ENCODE measurements at regions not wholly inside any gene's neighbourhood (a gene's known extent, or its start where the extent isn't known, plus 50 kb on each side); places are given as distances from the start of the nearest gene placed in this dataset.

DNA sequence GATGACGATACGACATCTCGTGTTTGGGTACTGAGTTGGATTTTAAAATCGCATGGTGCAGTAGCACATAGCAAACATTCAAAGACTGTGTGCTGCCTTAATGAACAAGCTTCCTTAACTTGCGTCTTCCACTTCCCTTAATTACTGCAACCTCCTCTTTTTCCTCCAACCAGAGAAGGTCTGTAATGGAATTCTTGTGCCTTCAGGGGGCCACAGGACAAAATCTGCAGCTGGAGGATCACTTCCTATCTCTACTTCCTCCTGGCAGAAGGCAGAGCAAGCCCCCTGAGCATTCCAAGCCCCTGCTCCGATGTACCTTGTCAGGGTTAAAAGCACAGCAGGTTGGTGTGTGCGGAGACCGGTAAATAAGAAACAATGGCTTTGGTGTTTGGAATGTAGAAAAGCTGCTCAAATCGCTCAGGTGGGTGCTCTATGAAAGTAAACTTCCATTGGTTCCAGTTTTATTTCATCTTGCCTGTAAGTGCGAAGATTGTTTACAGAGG, 151.3 kb upstream of the UQCRFS1 start:
- TF ChIP-seq, protein P1, sequence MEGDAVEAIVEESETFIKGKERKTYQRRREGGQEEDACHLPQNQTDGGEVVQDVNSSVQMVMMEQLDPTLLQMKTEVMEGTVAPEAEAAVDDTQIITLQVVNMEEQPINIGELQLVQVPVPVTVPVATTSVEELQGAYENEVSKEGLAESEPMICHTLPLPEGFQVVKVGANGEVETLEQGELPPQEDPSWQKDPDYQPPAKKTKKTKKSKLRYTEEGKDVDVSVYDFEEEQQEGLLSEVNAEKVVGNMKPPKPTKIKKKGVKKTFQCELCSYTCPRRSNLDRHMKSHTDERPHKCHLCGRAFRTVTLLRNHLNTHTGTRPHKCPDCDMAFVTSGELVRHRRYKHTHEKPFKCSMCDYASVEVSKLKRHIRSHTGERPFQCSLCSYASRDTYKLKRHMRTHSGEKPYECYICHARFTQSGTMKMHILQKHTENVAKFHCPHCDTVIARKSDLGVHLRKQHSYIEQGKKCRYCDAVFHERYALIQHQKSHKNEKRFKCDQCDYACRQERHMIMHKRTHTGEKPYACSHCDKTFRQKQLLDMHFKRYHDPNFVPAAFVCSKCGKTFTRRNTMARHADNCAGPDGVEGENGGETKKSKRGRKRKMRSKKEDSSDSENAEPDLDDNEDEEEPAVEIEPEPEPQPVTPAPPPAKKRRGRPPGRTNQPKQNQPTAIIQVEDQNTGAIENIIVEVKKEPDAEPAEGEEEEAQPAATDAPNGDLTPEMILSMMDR (IDR thresholded peaks at IDR 0.05; ENCODE audit: low read depth, low read length), result no peak
- Histone ChIP-seq H3K9me3 (ENCODE audit: control insufficient read depth, insufficient read depth, low read length) (peaks cover 19% of the 10 kb centered on the region), H3K4me3 (ENCODE audit: low read depth, low read length) (no peak overlapping the region), H3K27me3 (ENCODE audit: control insufficient read depth, insufficient read depth, low read length) (no peaks in the 10 kb centered on the region), H3K27ac (ENCODE audit: low read depth, low read length) (no peak overlapping the region)
- no peak for DNase-seq (ENCODE audit: low read depth, low spot score)
- CTCF ChIA-PET, result no interaction called here
- POLR2A ChIA-PET, result no interaction called here

GRCh38 chr19:29364999-29365398, 152.0 kb upstream of the UQCRFS1 start:
- peaks cover 20% of the 10 kb centered on the region for H3K9me3 ChIP-seq (ENCODE audit: control insufficient read depth, insufficient read depth, low read length)
- no peak overlapping the region for H3K4me3 ChIP-seq (ENCODE audit: low read depth, low read length)
- no peak overlapping the region for H3K27ac ChIP-seq (ENCODE audit: low read depth, low read length)
- H3K27me3 ChIP-seq (ENCODE audit: control insufficient read depth, insufficient read depth, low read length), result no peaks in the 10 kb centered on the region
- ChIA-PET CTCF (no interaction called here), POLR2A (no interaction called here)
- TF ChIP-seq, protein P1 (IDR thresholded peaks at IDR 0.05; ENCODE audit: low read depth, low read length), result no peak
- no peak for DNase-seq (ENCODE audit: low read depth, low spot score)

DNA sequence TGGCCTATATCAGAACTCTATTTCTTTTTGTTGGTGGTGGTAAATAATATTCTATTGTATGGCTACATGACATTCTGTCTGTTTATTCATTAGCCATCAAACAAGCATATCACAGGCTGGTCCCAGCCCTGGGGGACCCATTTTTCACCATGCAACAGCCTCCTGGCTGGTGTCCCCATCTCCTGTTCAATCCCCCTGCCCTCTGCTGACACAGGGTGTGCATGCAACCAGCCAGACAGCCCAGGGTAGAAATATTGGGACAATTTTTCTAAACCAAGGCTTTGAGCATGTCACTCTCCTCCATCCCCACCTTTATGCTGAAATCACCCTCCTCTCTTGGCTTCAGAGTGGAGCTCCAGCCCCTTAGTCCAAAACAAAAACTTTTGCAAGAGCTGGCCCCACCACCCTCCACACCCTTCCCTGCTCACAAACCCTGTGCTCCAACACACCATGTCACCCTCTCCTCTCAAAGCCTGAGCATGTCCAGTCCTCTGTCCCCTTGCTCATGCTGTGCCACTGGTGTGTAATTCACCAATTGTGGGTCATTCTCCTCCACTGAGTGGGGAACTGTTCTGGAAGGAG, 153.0 kb upstream of the UQCRFS1 start:
- H3K27ac ChIP-seq (ENCODE audit: low read depth, low read length), result no peak overlapping the region
- H3K4me3 ChIP-seq (ENCODE audit: low read depth, low read length), result no peak overlapping the region
- H3K27me3 ChIP-seq (ENCODE audit: control insufficient read depth, insufficient read depth, low read length), result no peaks in the 10 kb centered on the region
- TF ChIP-seq, protein P1 (IDR thresholded peaks at IDR 0.05; ENCODE audit: low read depth, low read length), result no peak
- H3K9me3 ChIP-seq (ENCODE audit: control insufficient read depth, insufficient read depth, low read length), result peaks cover 26% of the 10 kb centered on the region
- ChIA-PET CTCF (no interaction called here), POLR2A (no interaction called here)
- no peak for DNase-seq (ENCODE audit: low read depth, low spot score)

DNA sequence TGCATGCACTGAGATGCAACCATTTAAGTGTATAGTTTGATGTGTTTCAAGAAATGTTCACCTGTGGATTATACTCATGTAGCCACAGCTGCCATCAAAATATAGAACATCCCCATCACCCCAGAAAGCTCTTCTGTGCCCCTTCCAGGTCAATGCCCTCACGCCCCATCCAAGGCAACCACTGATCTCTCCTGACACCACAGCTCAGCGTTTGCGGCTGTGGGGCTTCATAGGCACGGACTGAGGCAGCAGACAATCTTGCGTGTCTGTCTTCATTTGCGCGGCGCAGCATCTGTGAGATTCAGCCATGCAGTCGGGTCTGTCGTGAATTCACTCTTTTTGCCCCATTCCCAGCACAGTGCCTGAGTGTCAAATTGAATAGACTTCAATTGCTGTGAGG, 153.8 kb upstream of the UQCRFS1 start:
- Histone ChIP-seq H3K4me3 (ENCODE audit: low read depth, low read length) (no peak overlapping the region), H3K27ac (ENCODE audit: low read depth, low read length) (no peak overlapping the region), H3K27me3 (ENCODE audit: control insufficient read depth, insufficient read depth, low read length) (no peaks in the 10 kb centered on the region), H3K9me3 (ENCODE audit: control insufficient read depth, insufficient read depth, low read length) (peaks cover 33% of the 10 kb centered on the region)
- TF ChIP-seq, protein P1 (IDR thresholded peaks at IDR 0.05; ENCODE audit: low read depth, low read length), result no peak
- POLR2A ChIA-PET, result no interaction called here
- no peak for DNase-seq (ENCODE audit: low read depth, low spot score)
- CTCF ChIA-PET, result no interaction called here

DNA sequence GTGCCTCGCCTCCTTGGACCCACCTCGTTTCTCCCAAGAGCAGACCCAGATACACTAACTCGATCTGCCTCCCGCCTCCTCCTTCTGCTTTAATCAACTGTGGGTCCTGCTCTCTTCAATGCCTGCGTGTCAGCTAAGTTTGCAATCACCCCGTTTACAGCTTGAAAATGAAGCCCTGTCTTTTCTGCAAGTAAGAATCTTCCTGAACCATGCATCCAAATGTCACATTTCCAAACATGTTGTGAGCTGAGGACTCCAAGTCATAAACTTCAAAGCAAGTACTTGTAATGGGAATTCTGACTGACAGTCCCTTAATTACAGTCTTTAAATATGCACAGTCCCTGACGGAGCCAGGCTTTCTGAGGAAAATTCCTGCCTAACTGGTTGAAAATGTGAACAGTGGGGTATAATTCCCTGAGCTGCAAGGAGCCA, 154.9 kb upstream of the UQCRFS1 start:
- H3K27ac ChIP-seq (ENCODE audit: low read depth, low read length), result no peak overlapping the region
- ChIA-PET POLR2A (interaction anchor here (0.6 kb wide), 1 partner anchor 110 kb away, joined by 5 read pairs; no protein-coding TSS in a partner anchor), CTCF (no interaction called here)
- TF ChIP-seq, protein P1 (IDR thresholded peaks at IDR 0.05; ENCODE audit: low read depth, low read length), result no peak
- H3K9me3 ChIP-seq (ENCODE audit: control insufficient read depth, insufficient read depth, low read length), result peaks cover 44% of the 10 kb centered on the region
- no peak for DNase-seq (ENCODE audit: low read depth, low spot score)
- H3K27me3 ChIP-seq (ENCODE audit: control insufficient read depth, insufficient read depth, low read length), result no peaks in the 10 kb centered on the region
- no peak overlapping the region for H3K4me3 ChIP-seq (ENCODE audit: low read depth, low read length)
